Testis (tissue), 2 donors: ENCODE measurements at regions not wholly inside any gene's neighbourhood (a gene's known extent, or its start where the extent isn't known, plus 50 kb on each side); places are given as distances from the start of the nearest gene placed in this dataset.

Experiments used
- CTCF ChIP-seq, 3 experiments: fragments of 450-650 bp in 2 of 3; fragments of 200-600 bp in 1 of 3; sonication (generic) in 1 of 3; IDR thresholded peaks; one replicate each; pipeline ENCODE4 v1.5.1; 2016 to 2019; ENCODE audit warnings: antibody characterized with exemption in 3 of 3, mild to moderate bottlenecking in 2 of 3, moderate library complexity in 1 of 3
- POLR2A ChIP-seq: fragments of 450-650 bp; IDR thresholded peaks from one replicate; pipeline ENCODE4 v1.6.1; 2017; ENCODE audit warnings: antibody characterized with exemption, mild to moderate bottlenecking, moderate library complexity

GRCh38 chr17:70320673-70321345 is 151.5 kb downstream of the KCNJ2 start:
- TF ChIP-seq CTCF (IDR thresholded peaks at IDR 0.05) = no peak
- no peak for TF ChIP-seq POLR2A
